WTC11 (cell line): ENCODE measurements at regions not wholly inside any gene's neighbourhood (a gene's known extent, or its start where the extent isn't known, plus 50 kb on each side); places are given as distances from the start of the nearest gene placed in this dataset.
A peak's percentile ranks its signal among the peaks of the same experiment; 100 is the strongest.

Experiments
- ATAC-seq: fragments of 200-7000 bp; cut with Tn5 transposase; 2 replicates; pipeline ENCODE4 v1.10.0; 2021; ENCODE audit warnings: mild to moderate bottlenecking, moderate library complexity
- CTCF ChIA-PET: fragments of 300-600 bp; sonication (Branson Sonifier 250); formaldehyde crosslinking; loops from one replicate; lab custom pipeline; 2021; ENCODE audit warnings: antibody characterized with exemption; lab: Charles Lee
- POLR2A ChIA-PET: fragments of 350-600 bp; sonication (Branson Sonifier 250); formaldehyde crosslinking; loops from one replicate; lab custom pipeline; 2021; ENCODE audit warnings: antibody characterized with exemption; lab: Charles Lee
- DNase-seq: peaks from one replicate; pipeline ENCODE4 v3.0.0; 2021; ENCODE audit warnings: low spot score
- H3K27ac Mint-ChIP-seq: 2 replicates; pipeline ENCODE4 v1.8.0; 2021; ENCODE audit warnings: mixed read lengths
- H3K27me3 Mint-ChIP-seq: 2 replicates; pipeline ENCODE4 v1.8.0; 2021; ENCODE audit warnings: low read depth, mild to moderate bottlenecking, moderate library complexity, mixed read lengths
- H3K36me3 Mint-ChIP-seq: 2 replicates; pipeline ENCODE4 v1.8.0; 2021; ENCODE audit warnings: mixed read lengths
- H3K4me1 Mint-ChIP-seq: 2 replicates; pipeline ENCODE4 v1.8.0; 2022; ENCODE audit warnings: mixed read lengths
- H3K4me3 Mint-ChIP-seq: 2 replicates; pipeline ENCODE4 v1.8.0; 2021; ENCODE audit warnings: mild to moderate bottlenecking, moderate library complexity, mixed read lengths
- H3K9me3 Mint-ChIP-seq: 2 replicates; pipeline ENCODE4 v1.8.0; 2021; ENCODE audit warnings: mixed read lengths
- CTCF ChIP-seq: fragments of 200-600 bp; IDR thresholded peaks from 2 replicates; pipeline ENCODE4 v1.8.0; 2022; ENCODE audit warnings: antibody characterized with exemption
- GABPB1 ChIP-seq: sonication (generic); formaldehyde crosslinking; IDR thresholded peaks from 2 replicates; pipeline ENCODE4 v1.8.1; 2023; ENCODE audit warnings: mild to moderate bottlenecking, missing genetic modification reagents
- MLX ChIP-seq: sonication (generic); formaldehyde crosslinking; IDR thresholded peaks from 2 replicates; pipeline ENCODE4 v1.8.1; 2023; ENCODE audit warnings: mild to moderate bottlenecking, missing genetic modification reagents, moderate library complexity
- NR1H2 ChIP-seq: sonication (generic); formaldehyde crosslinking; IDR thresholded peaks from 2 replicates; pipeline ENCODE4 v1.9.0; 2021; ENCODE audit warnings: mild to moderate bottlenecking, moderate library complexity, missing genetic modification reagents
- NR3C1 ChIP-seq: sonication (generic); formaldehyde crosslinking; conservative IDR thresholded peaks from 2 replicates; pipeline ENCODE4 v1.8.1; 2023; ENCODE audit warnings: low read depth, mild to moderate bottlenecking, missing genetic modification reagents
- RELA ChIP-seq: sonication (generic); formaldehyde crosslinking; IDR thresholded peaks from 2 replicates; pipeline ENCODE4 v1.8.1; 2022; ENCODE audit warnings: missing genetic modification reagents, mild to moderate bottlenecking, borderline replicate concordance
- RORB ChIP-seq: fragments of 250-450 bp; sonication (Bioruptor Pico); IDR thresholded peaks from 2 replicates; pipeline ENCODE4 v1.9.0; 2021; ENCODE audit warnings: mild to moderate bottlenecking
- SOX15 ChIP-seq: fragments of 250-450 bp; sonication (Bioruptor Pico); IDR thresholded peaks from 2 replicates; pipeline ENCODE4 v1.9.0; 2021; ENCODE audit warnings: mild to moderate bottlenecking
- TEAD1 ChIP-seq: sonication (generic); formaldehyde crosslinking; IDR thresholded peaks from 2 replicates; pipeline ENCODE4 v1.8.0; 2022; ENCODE audit warnings: mild to moderate bottlenecking, missing genetic modification reagents
- TEAD4 ChIP-seq: sonication (generic); formaldehyde crosslinking; IDR thresholded peaks from 2 replicates; pipeline ENCODE4 v1.8.0; 2022; ENCODE audit warnings: mild to moderate bottlenecking, missing genetic modification reagents
- USF2 ChIP-seq: sonication (generic); formaldehyde crosslinking; IDR thresholded peaks from 2 replicates; pipeline ENCODE4 v1.8.1; 2023; ENCODE audit warnings: mild to moderate bottlenecking, missing genetic modification reagents, moderate library complexity
- ZBTB21 ChIP-seq: sonication (generic); formaldehyde crosslinking; IDR thresholded peaks from 2 replicates; pipeline ENCODE4 v1.8.1; 2023; ENCODE audit warnings: mild to moderate bottlenecking, missing genetic modification reagents, borderline replicate concordance
- ZNF263 ChIP-seq: sonication (generic); formaldehyde crosslinking; IDR thresholded peaks from 2 replicates; pipeline ENCODE4 v1.8.1; 2022; ENCODE audit warnings: low read depth, mild to moderate bottlenecking, moderate library complexity, missing genetic modification reagents
- ZNF317 ChIP-seq: sonication (generic); formaldehyde crosslinking; IDR thresholded peaks from 2 replicates; pipeline ENCODE4 v1.8.1; 2023; ENCODE audit warnings: low read depth, mild to moderate bottlenecking, moderate library complexity, missing genetic modification reagents, borderline replicate concordance
- TF ChIP-seq, protein P1 (sequence below): fragments of 250-450 bp; sonication (Bioruptor Pico); IDR thresholded peaks from 2 replicates; pipeline ENCODE4 v2.1.2; 2022; ENCODE audit warnings: mild to moderate bottlenecking, moderate library complexity
- TF ChIP-seq, protein P2 (sequence below): sonication (generic); formaldehyde crosslinking; IDR thresholded peaks from 2 replicates; pipeline ENCODE4 v1.8.0; 2022; ENCODE audit warnings: missing genetic modification reagents
- TF ChIP-seq, protein P3 (sequence below): sonication (generic); formaldehyde crosslinking; IDR thresholded peaks from 2 replicates; pipeline ENCODE4 v1.8.0; 2022; ENCODE audit warnings: mild to moderate bottlenecking, missing genetic modification reagents

DNA sequence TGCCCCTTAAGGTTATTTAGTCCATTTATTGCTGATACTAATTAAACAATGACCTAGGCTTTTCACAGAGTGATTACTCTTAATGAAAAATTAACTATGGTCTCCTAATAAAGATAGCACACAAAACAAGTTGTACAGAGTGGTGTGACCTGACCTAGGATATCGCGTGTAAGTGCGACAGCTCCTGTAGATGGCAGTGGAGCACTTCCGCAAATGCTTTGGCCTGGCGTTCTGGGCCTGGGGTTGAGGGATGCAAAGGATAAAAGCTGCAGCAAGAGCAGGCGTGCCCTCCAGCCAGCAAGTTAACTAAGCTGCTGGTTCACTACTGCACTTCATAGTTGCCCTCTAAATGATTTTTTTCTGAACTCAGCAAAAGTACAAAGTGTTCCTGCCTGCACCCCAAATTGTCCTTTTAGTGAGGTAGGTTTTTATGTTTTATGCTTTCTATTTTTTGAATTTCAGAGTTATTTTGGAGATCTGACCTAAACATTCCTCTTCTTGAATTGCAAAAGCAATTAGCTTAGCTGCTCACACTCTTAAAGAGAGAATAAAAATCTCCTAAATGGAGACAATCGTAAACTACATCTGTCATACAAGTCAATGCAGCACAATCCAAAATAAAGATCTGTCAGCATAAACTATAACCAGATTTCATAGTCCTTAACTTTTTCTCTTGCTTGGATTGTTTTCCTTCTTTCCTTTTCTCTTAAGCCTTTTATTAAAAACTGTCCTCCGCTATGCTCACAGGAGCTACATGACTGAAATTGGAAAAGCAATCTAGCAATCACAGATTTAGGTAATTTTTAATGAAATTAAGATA, 379.6 kb downstream of the LRIG3 start:
- DNase-seq (peak; percentile 84), ATAC-seq (peak; percentile 96)
- H3K27ac Mint-ChIP-seq = no peak overlapping the region
- H3K4me1 Mint-ChIP-seq = peaks cover 40% of the 10 kb centered on the region
- ChIA-PET CTCF (interaction anchor here (0.5 to 2.8 kb wide), 71 partner anchors 9 to 1294 kb away, joined by 3 to 27 read pairs (median 4); partner anchors contain the start of gene LRIG3), POLR2A (no interaction called here)
- no peak overlapping the region for H3K4me3 Mint-ChIP-seq
- no peak for TF ChIP-seq MLX
- TF ChIP-seq TEAD1 (CRISPR knock-in tag) = 0 out of 2 replicates have a peak, but pooled peaks have one; percentile 24
- TF ChIP-seq, protein P1, sequence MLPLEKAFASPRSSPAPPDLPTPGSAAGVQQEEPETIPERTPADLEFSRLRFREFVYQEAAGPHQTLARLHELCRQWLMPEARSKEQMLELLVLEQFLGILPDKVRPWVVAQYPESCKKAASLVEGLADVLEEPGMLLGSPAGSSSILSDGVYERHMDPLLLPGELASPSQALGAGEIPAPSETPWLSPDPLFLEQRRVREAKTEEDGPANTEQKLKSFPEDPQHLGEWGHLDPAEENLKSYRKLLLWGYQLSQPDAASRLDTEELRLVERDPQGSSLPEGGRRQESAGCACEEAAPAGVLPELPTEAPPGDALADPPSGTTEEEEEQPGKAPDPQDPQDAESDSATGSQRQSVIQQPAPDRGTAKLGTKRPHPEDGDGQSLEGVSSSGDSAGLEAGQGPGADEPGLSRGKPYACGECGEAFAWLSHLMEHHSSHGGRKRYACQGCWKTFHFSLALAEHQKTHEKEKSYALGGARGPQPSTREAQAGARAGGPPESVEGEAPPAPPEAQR (CRISPR knock-in tag) = no peak
- no peak for TF ChIP-seq ZNF263 (CRISPR knock-in tag)
- TF ChIP-seq NR3C1 = no peak
- peak; percentile 56 for TF ChIP-seq CTCF
- no peak for TF ChIP-seq RELA (CRISPR knock-in tag)
- TF ChIP-seq ZBTB21 = no peak
- no peak for TF ChIP-seq TEAD4
- no peaks in the 10 kb centered on the region for H3K36me3 Mint-ChIP-seq
- no peaks in the 10 kb centered on the region; the same call in 1 of the 2 replicates for H3K27me3 Mint-ChIP-seq
- peaks cover 5% of the 10 kb centered on the region for H3K9me3 Mint-ChIP-seq

DNA sequence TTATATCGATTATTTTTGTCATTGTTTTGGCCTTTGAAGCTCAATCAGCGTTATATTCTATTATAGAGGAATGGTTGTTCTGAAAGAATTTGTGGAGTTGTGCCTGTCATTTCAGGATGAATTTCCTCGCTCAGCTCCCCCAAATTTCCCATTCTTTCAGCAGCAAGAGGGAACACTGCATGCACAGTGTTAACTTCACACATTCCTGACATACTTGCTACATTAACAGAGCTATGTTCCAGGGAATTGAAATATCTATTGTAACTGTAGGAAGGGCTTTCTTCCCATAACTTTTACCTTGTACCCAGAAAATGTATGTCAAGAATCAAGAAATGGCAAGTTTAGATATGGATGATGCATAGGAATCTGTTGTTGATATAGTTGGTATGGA, 379.0 kb downstream of the LRIG3 start:
- ChIA-PET POLR2A (interaction anchor here (0.6 kb wide), 1 partner anchor 258 kb away, joined by 3 read pairs; no protein-coding TSS in a partner anchor), CTCF (interaction anchor here (0.6 to 2.8 kb wide), 37 partner anchors 9 to 866 kb away, joined by 3 to 27 read pairs (median 6); partner anchors contain the start of gene LRIG3)
- TF ChIP-seq, protein P1 (CRISPR knock-in tag) = no peak
- TF ChIP-seq NR1H2 = no peak
- TF ChIP-seq RORB = no peak
- no peak for TF ChIP-seq SOX15 (CRISPR knock-in tag)
- TF ChIP-seq TEAD1 (CRISPR knock-in tag) = no peak
- TF ChIP-seq USF2 (CRISPR knock-in tag) = no peak
- TF ChIP-seq, protein P2, sequence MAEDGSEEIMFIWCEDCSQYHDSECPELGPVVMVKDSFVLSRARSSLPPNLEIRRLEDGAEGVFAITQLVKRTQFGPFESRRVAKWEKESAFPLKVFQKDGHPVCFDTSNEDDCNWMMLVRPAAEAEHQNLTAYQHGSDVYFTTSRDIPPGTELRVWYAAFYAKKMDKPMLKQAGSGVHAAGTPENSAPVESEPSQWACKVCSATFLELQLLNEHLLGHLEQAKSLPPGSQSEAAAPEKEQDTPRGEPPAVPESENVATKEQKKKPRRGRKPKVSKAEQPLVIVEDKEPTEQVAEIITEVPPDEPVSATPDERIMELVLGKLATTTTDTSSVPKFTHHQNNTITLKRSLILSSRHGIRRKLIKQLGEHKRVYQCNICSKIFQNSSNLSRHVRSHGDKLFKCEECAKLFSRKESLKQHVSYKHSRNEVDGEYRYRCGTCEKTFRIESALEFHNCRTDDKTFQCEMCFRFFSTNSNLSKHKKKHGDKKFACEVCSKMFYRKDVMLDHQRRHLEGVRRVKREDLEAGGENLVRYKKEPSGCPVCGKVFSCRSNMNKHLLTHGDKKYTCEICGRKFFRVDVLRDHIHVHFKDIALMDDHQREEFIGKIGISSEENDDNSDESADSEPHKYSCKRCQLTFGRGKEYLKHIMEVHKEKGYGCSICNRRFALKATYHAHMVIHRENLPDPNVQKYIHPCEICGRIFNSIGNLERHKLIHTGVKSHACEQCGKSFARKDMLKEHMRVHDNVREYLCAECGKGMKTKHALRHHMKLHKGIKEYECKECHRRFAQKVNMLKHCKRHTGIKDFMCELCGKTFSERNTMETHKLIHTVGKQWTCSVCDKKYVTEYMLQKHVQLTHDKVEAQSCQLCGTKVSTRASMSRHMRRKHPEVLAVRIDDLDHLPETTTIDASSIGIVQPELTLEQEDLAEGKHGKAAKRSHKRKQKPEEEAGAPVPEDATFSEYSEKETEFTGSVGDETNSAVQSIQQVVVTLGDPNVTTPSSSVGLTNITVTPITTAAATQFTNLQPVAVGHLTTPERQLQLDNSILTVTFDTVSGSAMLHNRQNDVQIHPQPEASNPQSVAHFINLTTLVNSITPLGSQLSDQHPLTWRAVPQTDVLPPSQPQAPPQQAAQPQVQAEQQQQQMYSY = no peak
- no peak for TF ChIP-seq ZNF317
- TF ChIP-seq GABPB1 (CRISPR knock-in tag) = no peak
- TF ChIP-seq, protein P3, sequence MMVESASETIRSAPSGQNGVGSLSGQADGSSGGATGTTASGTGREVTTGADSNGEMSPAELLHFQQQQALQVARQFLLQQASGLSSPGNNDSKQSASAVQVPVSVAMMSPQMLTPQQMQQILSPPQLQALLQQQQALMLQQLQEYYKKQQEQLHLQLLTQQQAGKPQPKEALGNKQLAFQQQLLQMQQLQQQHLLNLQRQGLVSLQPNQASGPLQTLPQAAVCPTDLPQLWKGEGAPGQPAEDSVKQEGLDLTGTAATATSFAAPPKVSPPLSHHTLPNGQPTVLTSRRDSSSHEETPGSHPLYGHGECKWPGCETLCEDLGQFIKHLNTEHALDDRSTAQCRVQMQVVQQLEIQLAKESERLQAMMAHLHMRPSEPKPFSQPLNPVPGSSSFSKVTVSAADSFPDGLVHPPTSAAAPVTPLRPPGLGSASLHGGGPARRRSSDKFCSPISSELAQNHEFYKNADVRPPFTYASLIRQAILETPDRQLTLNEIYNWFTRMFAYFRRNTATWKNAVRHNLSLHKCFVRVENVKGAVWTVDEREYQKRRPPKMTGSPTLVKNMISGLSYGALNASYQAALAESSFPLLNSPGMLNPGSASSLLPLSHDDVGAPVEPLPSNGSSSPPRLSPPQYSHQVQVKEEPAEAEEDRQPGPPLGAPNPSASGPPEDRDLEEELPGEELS (CRISPR knock-in tag) = no peak
- Mint-ChIP-seq H3K4me1 (peaks cover 37% of the 10 kb centered on the region), H3K4me3 (no peak overlapping the region), H3K9me3 (peaks cover 8% of the 10 kb centered on the region), H3K27me3 (no peaks in the 10 kb centered on the region; the same call in 1 of the 2 replicates), H3K36me3 (no peaks in the 10 kb centered on the region), H3K27ac (no peak overlapping the region)
- ATAC-seq = no peak
- DNase-seq = no peak
